ENCODE measurements at regions not wholly inside any gene's neighbourhood (a gene's known extent, or its start where the extent isn't known, plus 50 kb on each side); places are given as distances from the start of the nearest gene placed in this dataset.

- TF ChIP-seq EZH2 (IDR thresholded peaks at IDR 0.05; ENCODE audit: low read length): no peak
- TF ChIP-seq CTCF (optimal IDR thresholded peaks at IDR 0.05 in 1 of 3, IDR thresholded peaks at IDR 0.05 in 1 of 3, conservative IDR thresholded peaks at IDR 0.05 in 1 of 3; ENCODE audit: extremely low read depth in 1 of 3, insufficient read depth in 2 of 3, low read length in 3 of 3): no peak
- Histone ChIP-seq H3K9me1 (ENCODE audit: control insufficient read depth, extremely low read depth, insufficient read depth, low read length) (no peaks in the 10 kb centered on the region), H3K36me3 (ENCODE audit: control insufficient read depth in 2 of 2, extremely low read depth in 1 of 2, insufficient read depth in 2 of 2, low read length in 2 of 2) (no peaks in the 10 kb centered on the region), H3K9ac (ENCODE audit: control insufficient read depth, extremely low read depth, insufficient read depth, low read length) (no peak overlapping the region), H3K27me3 (ENCODE audit: control insufficient read depth, extremely low read depth, insufficient read depth, low read length) (no peaks in the 10 kb centered on the region), H3K9me3 (ENCODE audit: control insufficient read depth, low read depth, low read length) (no peaks in the 10 kb centered on the region), H4K20me1 (ENCODE audit: control insufficient read depth, extremely low read depth, insufficient read depth, low read length) (no peaks in the 10 kb centered on the region), H2AFZ (ENCODE audit: control insufficient read depth, low read length) (no peak overlapping the region), H3K4me1 (ENCODE audit: control insufficient read depth, extremely low read depth, insufficient read depth, low read length) (no peaks in the 10 kb centered on the region), H3K27ac (ENCODE audit: control insufficient read depth, insufficient read depth, low read length) (no peak overlapping the region), H3K79me2 (ENCODE audit: control insufficient read depth, insufficient read depth, low read length) (no peaks in the 10 kb centered on the region), H3K4me2 (ENCODE audit: control insufficient read depth, extremely low read depth, insufficient read depth, low read depth, low read length) (no peak overlapping the region), H3K4me3 (ENCODE audit: control insufficient read depth in 2 of 3, extremely low read depth in 1 of 3, insufficient read depth in 2 of 3, low read depth in 1 of 3, low read length in 3 of 3) (no peak overlapping the region)
- FAIRE-seq: no peak
- no peak for DNase-seq (ENCODE audit: low read depth, low spot score)
- dilution Hi-C loops (cut with MboI; ENCODE audit: extremely low pct_ligation_motif_present, low sequenced_read_pairs): no loop called here
Observed at GRCh38 chr3:174640932-174641331, 218.2 kb upstream of the NAALADL2 start.

- FAIRE-seq (no peak), DNase-seq (ENCODE audit: low read depth, low spot score) (no peak)
- Histone ChIP-seq H3K9me1 (ENCODE audit: control insufficient read depth, extremely low read depth, insufficient read depth, low read length) (no peaks in the 10 kb centered on the region), H3K27ac (ENCODE audit: control insufficient read depth, insufficient read depth, low read length) (no peak overlapping the region), H3K4me3 (ENCODE audit: control insufficient read depth in 2 of 3, extremely low read depth in 1 of 3, insufficient read depth in 2 of 3, low read depth in 1 of 3, low read length in 3 of 3) (no peak overlapping the region), H3K4me1 (ENCODE audit: control insufficient read depth, extremely low read depth, insufficient read depth, low read length) (no peaks in the 10 kb centered on the region), H3K79me2 (ENCODE audit: control insufficient read depth, insufficient read depth, low read length) (no peaks in the 10 kb centered on the region), H4K20me1 (ENCODE audit: control insufficient read depth, extremely low read depth, insufficient read depth, low read length) (no peaks in the 10 kb centered on the region), H3K36me3 (ENCODE audit: control insufficient read depth in 2 of 2, extremely low read depth in 1 of 2, insufficient read depth in 2 of 2, low read length in 2 of 2) (no peaks in the 10 kb centered on the region), H3K27me3 (ENCODE audit: control insufficient read depth, extremely low read depth, insufficient read depth, low read length) (no peaks in the 10 kb centered on the region), H3K9me3 (ENCODE audit: control insufficient read depth, low read depth, low read length) (no peaks in the 10 kb centered on the region), H3K9ac (ENCODE audit: control insufficient read depth, extremely low read depth, insufficient read depth, low read length) (no peak overlapping the region), H3K4me2 (ENCODE audit: control insufficient read depth, extremely low read depth, insufficient read depth, low read depth, low read length) (no peak overlapping the region), H2AFZ (ENCODE audit: control insufficient read depth, low read length) (no peak overlapping the region)
- dilution Hi-C loops (cut with MboI; ENCODE audit: extremely low pct_ligation_motif_present, low sequenced_read_pairs): no loop called here
- no peak for TF ChIP-seq EZH2 (IDR thresholded peaks at IDR 0.05; ENCODE audit: low read length)
- TF ChIP-seq CTCF (optimal IDR thresholded peaks at IDR 0.05 in 1 of 3, IDR thresholded peaks at IDR 0.05 in 1 of 3, conservative IDR thresholded peaks at IDR 0.05 in 1 of 3; ENCODE audit: extremely low read depth in 1 of 3, insufficient read depth in 2 of 3, low read length in 3 of 3): no peak
Observed at GRCh38 chr3:174644287-174644686, 214.8 kb upstream of the NAALADL2 start.

Measured in keratinocyte (primary cell).